Natural killer cell (primary cell): ENCODE measurements at regions not wholly inside any gene's neighbourhood (a gene's known extent, or its start where the extent isn't known, plus 50 kb on each side); places are given as distances from the start of the nearest gene placed in this dataset.
"Not testable (repeated sequence)": the region's sequence is repeated elsewhere in the genome, so short reads cannot be mapped to it uniquely, and the experiment has no call there.

Experiments
- ATAC-seq, 3 donors: fragments of 150-1000 bp in 2 of 3; fragments of 200-7000 bp in 1 of 3; cut with Tn5 transposase; 1 replicate in 1 of 3; 2 replicates in 2 of 3; pipeline ENCODE4 v1.10.0; 2021; ENCODE audit warnings: mild to moderate bottlenecking in 2 of 3, moderate library complexity in 2 of 3
- DNase-seq, 2 donors: peaks; one replicate each; pipeline versions ENCODE4 v3.0.0 to v3.0.0-alpha.2; 2013 to 2021; ENCODE audit warnings: mixed read lengths in 1 of 2
- H3K27ac ChIP-seq: one replicate; pipeline ENCODE4 v1.5.1; 2013; ENCODE audit warnings: mild to moderate bottlenecking, low read length
- H3K27me3 ChIP-seq: one replicate; pipeline ENCODE4 v1.6.1; 2013; ENCODE audit warnings: low read length; ENCODE audit not compliant: control insufficient read depth, insufficient read depth
- H3K36me3 ChIP-seq: one replicate; pipeline ENCODE4 v1.6.1; 2013; ENCODE audit warnings: low read length; ENCODE audit not compliant: control insufficient read depth, insufficient read depth
- H3K4me1 ChIP-seq: one replicate; pipeline ENCODE4 v1.6.1; 2013; ENCODE audit warnings: low read length; ENCODE audit not compliant: control insufficient read depth, insufficient read depth
- H3K4me3 ChIP-seq: one replicate; pipeline ENCODE4 v1.5.1; 2013; ENCODE audit warnings: low read length
- H3K9me3 ChIP-seq: one replicate; pipeline ENCODE4 v1.6.1; 2013; ENCODE audit warnings: low read length; ENCODE audit not compliant: control insufficient read depth, insufficient read depth
- H3K27ac Mint-ChIP-seq, 2 donors: one replicate each; pipeline ENCODE4 v1.8.0; 2022; ENCODE audit warnings: mild to moderate bottlenecking in 2 of 2, mixed read lengths in 2 of 2, moderate library complexity in 1 of 2
- H3K27me3 Mint-ChIP-seq, 2 donors: one replicate each; pipeline ENCODE4 v1.8.0; 2022; ENCODE audit warnings: low read depth in 2 of 2, mixed read lengths in 2 of 2
- H3K36me3 Mint-ChIP-seq: one replicate; pipeline ENCODE4 v1.8.0; 2022; ENCODE audit warnings: mixed read lengths
- H3K4me1 Mint-ChIP-seq, 2 donors: one replicate each; pipeline ENCODE4 v1.8.0; 2022; ENCODE audit warnings: mixed read lengths in 2 of 2
- H3K4me3 Mint-ChIP-seq: one replicate; pipeline ENCODE4 v1.8.0; 2022; ENCODE audit warnings: mild to moderate bottlenecking, moderate library complexity, mixed read lengths
- H3K9me3 Mint-ChIP-seq, 2 donors: one replicate each; pipeline ENCODE4 v1.8.0; 2022; ENCODE audit warnings: mixed read lengths in 2 of 2
- WGBS: methylation state at CpG from one replicate; pipeline ENCODE4 v1.1.7; 2013; ENCODE audit warnings: missing lambda C conversion rate; ENCODE audit not compliant: insufficient coverage; 5-methylcytosine and 5-hydroxymethylcytosine counted together
- intact Hi-C: fragments of 100-400 bp; cut with micrococcal nuclease; formaldehyde crosslinking; loops from one replicate; pipeline ENCODE4 v1.14.2; 2022
- TF ChIP-seq, protein P1 (sequence below): fragments of 200-600 bp; IDR thresholded peaks from one replicate; pipeline ENCODE4 v1.8.0; 2022; ENCODE audit warnings: antibody characterized with exemption

DNA sequence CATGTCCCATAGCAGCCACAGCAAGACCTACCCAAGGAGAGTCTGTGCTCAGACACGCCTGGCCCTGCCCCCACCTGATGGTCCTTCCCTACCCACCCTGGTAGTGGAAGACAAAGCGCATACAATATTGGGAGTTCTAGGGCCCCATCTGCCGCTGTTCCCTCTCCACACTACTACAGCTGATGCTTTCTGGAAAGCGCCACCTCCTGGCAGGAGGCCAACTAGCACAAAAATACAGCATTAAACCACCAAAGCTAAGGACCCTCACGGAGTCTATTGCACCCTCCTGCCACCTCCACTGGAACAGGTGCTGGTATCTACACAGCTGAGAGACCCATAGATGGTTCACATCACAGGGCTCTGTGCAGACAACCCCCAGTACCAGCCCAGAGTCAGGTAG lies 50.9 kb upstream of the IGFBP5 start:
- ATAC-seq, H3K4me3 Mint-ChIP-seq, H3K9me3 Mint-ChIP-seq, H3K36me3 ChIP-seq, H3K27ac Mint-ChIP-seq, H3K27ac ChIP-seq, H3K27me3 ChIP-seq, H3K4me1 Mint-ChIP-seq, H3K9me3 ChIP-seq, H3K4me3 ChIP-seq, H3K4me1 ChIP-seq, intact Hi-C loops, H3K36me3 Mint-ChIP-seq, DNase-seq: not testable (repeated sequence)
- 99% methylated on average over 5 of the region's 5 CpGs for WGBS
- H3K27me3 Mint-ChIP-seq: peaks cover 47 to 52% of the 10 kb centered on the region in 2 donors

DNA sequence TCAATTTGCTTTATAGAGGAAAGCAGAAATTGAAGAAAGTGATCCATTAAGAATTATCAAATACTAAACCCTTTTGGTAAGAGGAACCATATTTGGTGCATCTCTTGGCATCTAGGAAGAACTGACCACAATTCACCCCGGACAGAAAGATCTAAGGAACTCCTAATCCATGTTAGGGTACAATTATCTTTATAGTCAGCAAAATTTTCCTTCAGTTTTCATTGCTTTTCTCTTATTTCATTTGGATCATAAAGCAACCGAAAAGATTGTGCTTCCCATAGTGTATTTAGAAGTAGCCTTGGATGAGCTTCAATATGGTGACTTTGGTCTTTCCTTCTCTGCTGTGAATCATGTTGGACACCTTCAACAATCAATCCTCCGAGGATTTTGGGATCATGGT lies 50.1 kb upstream of the IGFBP5 start:
- intact Hi-C loops: no loop called here
- H3K9me3 Mint-ChIP-seq: peaks cover 0 to 2% of the 10 kb centered on the region in 2 donors
- H3K27ac ChIP-seq: no peak overlapping the region
- no peaks in the 10 kb centered on the region for H3K27me3 ChIP-seq
- ATAC-seq: no peak
- H3K4me3 ChIP-seq: no peak overlapping the region
- no peak overlapping the region for H3K4me3 Mint-ChIP-seq
- no peak overlapping the region for H3K27ac Mint-ChIP-seq
- H3K4me1 Mint-ChIP-seq: no peaks in the 10 kb centered on the region
- H3K36me3 Mint-ChIP-seq: no peaks in the 10 kb centered on the region
- H3K36me3 ChIP-seq: no peaks in the 10 kb centered on the region
- WGBS: 85% methylated on average over 3 of the region's 3 CpGs
- no peaks in the 10 kb centered on the region for H3K4me1 ChIP-seq
- no peaks in the 10 kb centered on the region for H3K9me3 ChIP-seq
- DNase-seq: no peak
- TF ChIP-seq, protein P1, sequence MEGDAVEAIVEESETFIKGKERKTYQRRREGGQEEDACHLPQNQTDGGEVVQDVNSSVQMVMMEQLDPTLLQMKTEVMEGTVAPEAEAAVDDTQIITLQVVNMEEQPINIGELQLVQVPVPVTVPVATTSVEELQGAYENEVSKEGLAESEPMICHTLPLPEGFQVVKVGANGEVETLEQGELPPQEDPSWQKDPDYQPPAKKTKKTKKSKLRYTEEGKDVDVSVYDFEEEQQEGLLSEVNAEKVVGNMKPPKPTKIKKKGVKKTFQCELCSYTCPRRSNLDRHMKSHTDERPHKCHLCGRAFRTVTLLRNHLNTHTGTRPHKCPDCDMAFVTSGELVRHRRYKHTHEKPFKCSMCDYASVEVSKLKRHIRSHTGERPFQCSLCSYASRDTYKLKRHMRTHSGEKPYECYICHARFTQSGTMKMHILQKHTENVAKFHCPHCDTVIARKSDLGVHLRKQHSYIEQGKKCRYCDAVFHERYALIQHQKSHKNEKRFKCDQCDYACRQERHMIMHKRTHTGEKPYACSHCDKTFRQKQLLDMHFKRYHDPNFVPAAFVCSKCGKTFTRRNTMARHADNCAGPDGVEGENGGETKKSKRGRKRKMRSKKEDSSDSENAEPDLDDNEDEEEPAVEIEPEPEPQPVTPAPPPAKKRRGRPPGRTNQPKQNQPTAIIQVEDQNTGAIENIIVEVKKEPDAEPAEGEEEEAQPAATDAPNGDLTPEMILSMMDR: no peak
- peaks cover 49 to 52% of the 10 kb centered on the region in 2 donors for H3K27me3 Mint-ChIP-seq
